Mesenteric fat pad (tissue), 1 donor: ENCODE measurements at regions not wholly inside any gene's neighbourhood (a gene's known extent, or its start where the extent isn't known, plus 50 kb on each side); places are given as distances from the start of the nearest gene placed in this dataset.

Source experiments
- DNase-seq: peaks from one replicate; pipeline ENCODE4 v3.0.0-alpha.2; 2020; ENCODE audit warnings: low spot score
- donor health status: DM: yes; HTN: yes; CAD: no.

DNA sequence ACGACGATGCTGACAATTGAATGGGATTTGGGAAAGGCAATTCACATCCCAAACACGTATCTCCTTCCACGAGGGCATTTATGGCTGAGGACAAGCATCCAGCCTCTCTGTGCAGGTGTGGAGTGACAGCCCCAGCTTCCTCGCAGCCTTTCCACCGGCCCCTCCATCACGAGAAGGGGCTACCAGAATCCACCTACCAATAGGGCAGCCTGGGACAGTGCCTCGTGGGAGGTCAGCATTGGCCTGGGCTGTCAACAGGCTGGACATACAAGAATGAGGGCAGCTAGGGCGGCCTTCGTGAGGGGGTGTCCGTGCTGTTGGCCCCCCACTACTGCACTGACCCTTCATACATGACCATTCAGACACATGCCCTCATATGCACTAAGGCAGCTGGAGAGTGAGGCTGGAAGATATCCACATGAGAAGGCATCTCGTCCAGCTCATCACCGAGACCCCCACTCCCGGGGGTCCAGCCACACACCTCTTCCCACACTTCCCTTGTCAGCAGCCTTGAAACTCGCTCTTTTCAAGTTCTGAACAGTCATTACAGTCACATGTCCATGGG, 81.0 kb upstream of the ADRA2C start:
- DNase-seq: no peak

DNA sequence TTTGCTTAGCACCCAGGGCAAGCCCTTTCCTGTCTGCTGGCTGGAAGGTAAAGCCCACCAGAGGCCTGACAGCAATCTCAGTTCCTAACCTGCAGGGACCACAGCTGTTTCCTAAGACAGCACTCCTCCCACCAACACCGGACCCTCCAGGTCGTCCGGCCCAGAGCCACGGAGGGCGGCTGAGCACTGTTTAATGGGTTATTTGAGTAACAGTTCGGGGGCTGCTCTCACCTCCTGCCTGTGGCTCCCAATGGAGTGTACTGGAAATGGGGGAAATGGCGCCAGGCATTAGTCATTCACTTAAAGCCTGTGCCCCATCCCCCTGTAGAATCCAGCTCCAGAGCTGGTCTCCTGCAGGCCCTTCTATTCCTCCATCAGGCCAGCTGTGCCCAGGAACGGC, 81.6 kb upstream of the ADRA2C start:
- DNase-seq: no peak

DNA sequence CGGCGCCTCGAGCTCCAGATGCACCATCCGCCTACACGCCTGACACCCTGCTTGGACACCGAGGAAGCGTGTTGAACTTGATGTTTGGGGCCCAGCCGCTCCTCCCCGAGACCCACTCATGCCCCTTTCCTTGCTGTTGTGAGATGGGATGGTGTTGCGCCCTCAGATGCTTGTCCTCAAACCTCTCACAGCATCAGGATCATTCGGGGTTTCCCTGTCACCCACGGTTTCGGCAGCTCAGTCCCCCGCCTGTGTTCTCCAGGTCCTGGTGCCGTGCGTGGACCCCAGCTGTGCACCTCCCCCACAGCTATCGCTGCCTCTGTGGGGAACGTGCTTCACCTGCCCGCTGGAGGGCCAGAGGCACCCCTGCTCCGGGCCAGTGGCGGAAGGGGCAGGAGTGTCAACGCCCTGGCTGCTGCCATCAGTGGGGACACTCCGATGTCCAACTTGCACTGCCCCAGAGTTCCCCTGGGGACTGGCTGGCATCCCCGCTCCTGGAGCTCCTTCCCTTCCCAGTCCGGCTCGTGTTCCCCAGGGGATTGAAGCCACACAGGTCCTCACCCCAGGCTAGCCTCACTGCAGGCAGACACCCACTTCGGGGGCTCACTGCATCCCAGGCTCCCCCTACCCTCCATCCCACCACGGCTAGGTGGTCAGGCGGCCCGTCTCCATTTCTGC, 82.3 kb upstream of the ADRA2C start:
- DNase-seq: no peak

- no peak for DNase-seq
Measured at GRCh38 chr4:3683077-3683743, 83.0 kb upstream of the ADRA2C start.

- DNase-seq: no peak
Measured at GRCh38 chr4:3682236-3683076, 83.7 kb upstream of the ADRA2C start.

GRCh38 chr4:3681191-3681590, 85.0 kb upstream of the ADRA2C start:
- DNase-seq: no peak

DNA sequence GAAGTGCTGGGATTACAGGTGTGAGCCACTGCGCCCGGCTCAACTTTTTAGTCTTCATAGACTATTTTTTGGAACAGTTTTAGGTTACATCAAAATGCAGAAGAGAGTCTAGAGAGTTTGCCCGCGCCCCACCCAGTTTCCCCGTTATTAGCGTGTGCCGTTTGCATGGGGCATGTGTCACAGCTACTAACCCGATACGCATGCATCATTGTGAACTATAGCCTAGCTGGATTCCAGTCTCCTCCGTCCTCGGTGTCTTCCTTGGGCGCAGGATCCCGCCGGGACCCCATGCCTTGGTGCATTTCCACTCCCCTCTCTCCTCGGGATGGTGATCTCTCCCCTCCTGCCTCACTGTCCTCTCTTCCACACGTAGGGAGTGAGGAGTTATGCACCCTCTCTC, 85.5 kb upstream of the ADRA2C start:
- DNase-seq: no peak

GRCh38 chr4:3679851-3680311, 86.3 kb upstream of the ADRA2C start:
- no peak for DNase-seq

DNA sequence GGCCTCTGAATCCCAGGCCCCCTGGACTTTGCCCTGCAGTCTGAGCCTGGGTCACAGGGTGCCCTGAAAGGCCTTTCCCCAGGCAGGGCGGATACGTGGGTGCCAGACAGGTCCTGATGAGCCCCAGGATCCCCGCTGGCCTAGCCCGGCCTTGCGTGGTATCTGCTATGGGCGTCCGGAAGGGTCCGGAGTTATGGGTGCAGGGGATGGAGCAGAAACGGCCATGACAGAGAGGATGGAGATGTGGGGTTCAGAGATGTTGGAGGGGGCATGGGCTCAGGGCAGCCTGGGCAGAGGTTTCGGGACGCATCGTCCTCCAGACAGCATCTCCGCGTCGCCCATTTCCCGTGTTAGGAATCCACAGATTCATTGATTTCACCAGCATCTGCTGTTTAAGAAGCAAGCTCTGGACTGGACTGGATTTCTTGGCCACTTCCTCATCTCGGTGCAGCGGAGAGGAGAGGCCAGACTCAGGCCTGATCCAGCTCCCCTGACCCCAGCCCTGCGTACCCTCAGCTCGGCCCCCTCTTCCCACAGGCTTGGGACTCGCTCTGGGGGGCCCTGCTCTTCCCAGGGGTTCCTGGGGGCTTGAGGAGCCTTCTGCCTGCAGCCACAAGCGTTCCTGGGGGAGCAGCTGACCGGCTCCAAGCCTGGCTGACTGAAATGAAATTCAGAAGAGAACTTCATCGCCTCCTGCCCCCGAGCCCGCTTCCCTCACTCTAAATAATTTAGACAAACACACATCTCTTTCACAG, 86.9 kb upstream of the ADRA2C start:
- no peak for DNase-seq

DNA sequence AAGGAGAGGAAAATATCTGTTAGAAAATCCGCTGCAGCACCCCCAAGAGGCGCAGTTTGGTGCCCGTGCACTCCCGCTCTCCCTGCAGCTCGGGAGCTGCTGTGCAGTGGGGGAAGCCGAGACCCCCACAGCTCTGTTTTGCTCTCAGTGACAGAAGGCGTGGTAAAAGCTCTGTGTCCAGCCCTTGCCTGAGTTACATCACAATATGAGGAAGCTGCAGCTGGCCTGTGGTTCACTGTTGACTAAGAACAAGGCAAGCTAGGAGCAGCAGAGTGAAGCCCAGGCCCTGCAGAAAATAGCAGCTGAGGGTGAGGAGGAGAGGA, 88.5 kb upstream of the ADRA2C start:
- DNase-seq: no peak

DNA sequence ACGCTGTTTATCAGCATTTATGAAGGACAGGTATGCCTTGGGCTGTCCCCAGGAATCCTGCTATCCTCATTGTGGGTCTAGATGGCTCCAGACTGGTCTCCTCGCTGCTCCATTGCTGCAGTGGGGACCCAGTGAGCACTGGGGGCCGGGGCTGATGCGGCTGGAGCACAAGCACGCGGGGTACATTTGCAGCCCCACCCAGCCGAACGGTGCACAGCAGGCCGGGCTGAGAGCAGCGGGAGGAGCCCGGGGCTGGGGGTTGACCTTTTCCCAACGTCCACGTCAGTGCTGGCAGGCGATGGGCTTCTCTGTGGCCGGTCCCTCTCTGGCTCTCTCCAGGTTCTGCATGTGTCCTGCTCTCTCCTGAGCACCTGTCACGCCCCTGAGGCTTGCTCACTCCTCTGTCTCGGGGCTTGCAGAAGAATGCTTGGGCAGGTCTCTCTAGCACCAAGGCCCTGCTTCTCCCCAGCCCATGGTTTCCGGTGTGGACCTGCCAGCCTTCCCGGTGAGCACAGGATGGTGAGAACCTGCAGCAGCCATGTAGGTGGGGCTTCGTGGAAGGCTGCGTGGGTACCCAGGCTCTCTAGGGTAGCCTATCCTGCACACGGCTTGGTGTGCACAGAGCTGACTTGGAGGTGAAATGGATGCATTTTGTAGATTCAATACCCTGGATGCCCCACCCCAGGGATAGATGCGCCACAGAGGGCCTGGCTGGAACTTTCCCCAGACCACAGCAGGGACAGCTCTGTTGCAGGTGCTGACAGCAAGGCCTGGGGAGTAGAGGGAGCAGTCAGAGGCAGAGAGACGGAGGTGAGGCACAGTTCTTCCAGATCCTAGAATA, 89.1 kb upstream of the ADRA2C start:
- no peak for DNase-seq

DNA sequence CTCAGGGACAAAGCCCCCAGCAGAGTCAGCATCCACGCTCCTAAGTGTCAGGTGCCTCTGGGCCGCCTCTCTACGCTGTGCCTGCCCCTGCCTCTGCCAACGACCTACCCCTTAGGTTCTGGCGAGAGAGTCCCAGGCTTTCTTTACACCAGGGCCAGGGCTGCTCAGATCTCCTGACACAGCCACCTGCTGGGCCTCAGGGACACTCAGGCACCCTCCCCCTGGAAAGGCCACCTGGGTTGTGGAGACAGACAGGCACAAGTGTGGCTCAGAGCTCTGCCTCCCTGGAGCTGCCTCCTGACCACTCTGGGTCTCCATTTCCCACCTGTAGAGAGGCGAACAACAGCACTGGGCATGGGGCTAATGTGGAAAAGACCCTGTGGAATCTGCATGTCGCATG, 90.0 kb upstream of the ADRA2C start:
- no peak for DNase-seq

GRCh38 chr4:3675251-3676115, 90.7 kb upstream of the ADRA2C start:
- no peak for DNase-seq

DNA sequence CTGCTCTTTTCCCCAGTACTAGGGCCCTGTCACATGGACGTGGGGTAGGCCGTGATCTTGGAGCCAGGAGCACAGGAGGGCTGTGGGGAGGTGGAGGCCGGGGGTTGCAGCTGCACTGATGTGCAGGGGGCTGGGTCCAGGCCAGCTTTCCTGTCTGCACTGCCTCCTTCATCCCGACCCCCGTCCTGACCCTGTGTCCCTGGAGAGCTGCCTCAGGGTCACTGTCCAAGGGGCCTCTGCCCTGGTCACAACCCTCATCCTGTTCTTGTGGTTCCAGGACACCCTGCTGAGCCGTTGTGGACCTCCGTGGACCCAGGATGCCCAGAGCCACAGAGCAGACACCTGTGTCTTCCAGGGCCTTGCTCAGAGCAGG, 91.7 kb upstream of the ADRA2C start:
- DNase-seq: no peak

GRCh38 chr4:3673716-3674478, 92.3 kb upstream of the ADRA2C start:
- DNase-seq: no peak

DNA sequence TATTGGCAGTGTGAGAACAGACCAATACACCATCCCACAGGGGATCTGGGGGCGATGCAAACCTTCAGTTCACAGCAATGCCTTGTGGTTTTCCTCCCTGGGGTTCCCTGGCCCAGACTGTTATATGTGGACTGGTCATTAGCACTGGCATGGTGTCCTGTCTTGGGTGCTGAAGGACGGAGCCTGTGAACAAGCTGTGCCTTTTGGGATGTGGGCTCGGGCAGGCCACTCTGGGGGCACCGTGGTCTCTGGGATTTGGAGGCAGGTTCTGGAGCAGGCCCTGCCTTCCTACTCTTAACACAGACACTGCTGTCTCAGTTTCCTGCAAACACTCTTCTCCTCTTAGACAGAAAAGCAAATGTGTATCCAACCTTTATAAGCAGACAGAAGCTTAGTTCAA, 93.0 kb upstream of the ADRA2C start:
- no peak for DNase-seq

DNA sequence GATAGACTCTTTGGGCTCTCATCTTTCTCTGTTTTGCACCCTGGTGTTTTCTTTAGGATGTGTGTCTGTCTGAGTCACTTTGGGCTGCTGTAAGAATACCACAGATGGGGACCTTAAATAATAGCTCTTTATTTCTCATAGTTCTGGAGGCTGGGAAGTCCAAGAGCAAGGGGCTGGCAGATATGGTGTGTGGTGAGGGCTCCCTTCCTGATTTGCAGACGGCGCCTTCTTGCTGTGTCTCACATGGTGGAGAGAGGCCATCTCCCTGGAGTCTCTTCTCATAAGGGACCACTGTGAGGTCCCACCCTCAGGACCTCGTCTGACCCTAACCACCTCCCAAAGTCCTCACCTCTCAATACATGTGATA, 93.7 kb upstream of the ADRA2C start:
- DNase-seq: no peak

DNA sequence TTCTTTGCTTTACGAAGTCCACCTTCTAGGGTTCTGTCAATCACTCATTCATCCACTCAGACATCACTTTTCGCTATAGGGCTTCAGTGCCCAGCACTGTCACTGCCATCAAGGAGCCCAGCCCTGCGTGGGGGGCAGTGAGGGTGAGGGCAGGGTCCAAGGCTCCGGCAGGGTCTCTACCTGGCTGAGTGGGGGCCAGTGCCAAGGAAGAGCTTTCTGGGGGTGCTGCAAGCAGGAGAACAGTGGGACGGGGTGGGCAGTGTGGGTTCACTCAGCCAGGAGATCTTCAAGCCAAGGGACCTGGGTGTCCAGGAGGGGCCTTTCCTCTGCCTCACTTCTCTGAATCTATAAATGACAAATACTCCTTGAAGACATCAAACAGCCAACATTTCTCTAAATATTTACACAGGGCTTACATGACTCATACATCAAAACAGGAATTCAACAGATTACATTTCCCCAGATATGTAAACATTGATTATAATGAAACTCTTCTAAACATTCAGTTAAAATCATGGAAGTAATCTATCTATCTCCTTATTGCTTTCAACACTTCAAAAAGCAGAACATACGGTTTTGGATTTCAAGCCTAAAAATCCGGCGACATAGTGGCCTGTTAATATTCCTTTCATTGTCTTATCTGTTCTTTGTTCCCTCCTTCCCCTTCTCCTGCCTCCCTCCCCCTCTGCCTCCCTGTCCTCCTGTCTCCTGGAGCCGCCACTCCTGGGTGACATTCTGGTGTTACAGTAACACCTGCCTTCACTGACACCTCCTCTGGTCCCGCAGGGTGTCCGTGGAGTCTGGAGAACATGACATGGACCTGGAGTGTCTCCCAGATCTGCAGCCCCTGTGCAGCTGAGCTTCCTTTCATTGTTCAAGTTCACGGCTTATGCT, 94.4 kb upstream of the ADRA2C start:
- DNase-seq: no peak
